ENCODE measurements at regions not wholly inside any gene's neighbourhood (a gene's known extent, or its start where the extent isn't known, plus 50 kb on each side); places are given as distances from the start of the nearest gene placed in this dataset.
A peak's percentile ranks its signal among the peaks of the same experiment; 100 is the strongest.

- TF ChIP-seq PRDM10 (tag by site-specific recombination; IDR thresholded peaks at IDR 0.05) = peak; percentile 75
- TF ChIP-seq ZNF837 (tag by site-specific recombination; IDR thresholded peaks at IDR 0.05) = no peak
- TF ChIP-seq ZNF473 (tag by site-specific recombination; IDR thresholded peaks at IDR 0.05) = no peak
- peak; percentile 25; the same call in 1 of the 2 replicates for TF ChIP-seq GLI2 (tag by site-specific recombination; IDR thresholded peaks at IDR 0.05; ENCODE audit: borderline replicate concordance, low read depth)
- no peak; the same call in 1 of the 2 replicates for TF ChIP-seq ZNF148 (tag by site-specific recombination; IDR thresholded peaks at IDR 0.05; ENCODE audit: borderline replicate concordance)
- TF ChIP-seq ZNF596 (tag by site-specific recombination; IDR thresholded peaks at IDR 0.05) = 0 out of 2 replicates have a peak, but pooled peaks have one; percentile 2
- TF ChIP-seq SETDB1 (IDR thresholded peaks at IDR 0.05; ENCODE audit: insufficient read length, low read length) = no peak
- peak; percentile 88 for TF ChIP-seq ZSCAN23 (tag by site-specific recombination; IDR thresholded peaks at IDR 0.05)
- TF ChIP-seq ZSCAN16 (tag by site-specific recombination; IDR thresholded peaks at IDR 0.05) = no peak
- peak; percentile 63; the same call in 1 of the 2 replicates for TF ChIP-seq ZNF362 (tag by site-specific recombination; IDR thresholded peaks at IDR 0.05)
- peak; percentile 71; the same call in 1 of the 2 replicates for TF ChIP-seq GFI1B (tag by site-specific recombination; IDR thresholded peaks at IDR 0.05)
- TF ChIP-seq ZNF239 (tag by site-specific recombination; IDR thresholded peaks at IDR 0.05) = peak; percentile 87
- 0 out of 2 replicates have a peak, but pooled peaks have one; percentile 92 for TF ChIP-seq ZNF221 (tag by site-specific recombination; IDR thresholded peaks at IDR 0.05; ENCODE audit: borderline replicate concordance)
- TF ChIP-seq ZBTB10 (tag by site-specific recombination; IDR thresholded peaks at IDR 0.05) = peak; percentile 97
- TF ChIP-seq PATZ1 (tag by site-specific recombination; IDR thresholded peaks at IDR 0.05) = peak; percentile 99
- peak; percentile 85 for TF ChIP-seq HIC1 (tag by site-specific recombination; IDR thresholded peaks at IDR 0.05)
- peak; percentile 67 for TF ChIP-seq ZNF580 (tag by site-specific recombination; IDR thresholded peaks at IDR 0.05)
- TF ChIP-seq SCRT2 (tag by site-specific recombination; IDR thresholded peaks at IDR 0.05) = no peak; the same call in 1 of the 2 replicates
- TF ChIP-seq ZNF292 (tag by site-specific recombination; IDR thresholded peaks at IDR 0.05; ENCODE audit: borderline replicate concordance, low read depth) = no peak
- TF ChIP-seq PRDM4 (tag by site-specific recombination; IDR thresholded peaks at IDR 0.05) = peak; percentile 42
Measured at GRCh38 chr1:244970744-244971551, 106.6 kb upstream of the HNRNPU start (continued).

Measured in HEK293 (cell line).